ENCODE measurements at regions not wholly inside any gene's neighbourhood (a gene's known extent, or its start where the extent isn't known, plus 50 kb on each side); places are given as distances from the start of the nearest gene placed in this dataset.

GRCh38 chr14:85003805-85004204 is 526.1 kb upstream of the FLRT2 start:
- TF ChIP-seq POLR2A (IDR thresholded peaks at IDR 0.05) (no peak), CTCF (IDR thresholded peaks at IDR 0.05) (no peak)
